Gastroesophageal sphincter (tissue), 4 donors: ENCODE measurements at regions not wholly inside any gene's neighbourhood (a gene's known extent, or its start where the extent isn't known, plus 50 kb on each side); places are given as distances from the start of the nearest gene placed in this dataset.
"Not testable (repeated sequence)": the region's sequence is repeated elsewhere in the genome, so short reads cannot be mapped to it uniquely, and the experiment has no call there.

Experiments
- ATAC-seq: fragments of 150-250 bp; one replicate; pipeline ENCODE4 v1.9.1; 2016; ENCODE audit warnings: mild to moderate bottlenecking, moderate library complexity
- H3K27ac ChIP-seq, 4 donors: fragments of 200-600 bp; sonication (generic) in 3 of 4; 1 replicate in 3 of 4; 2 replicates in 1 of 4; pipeline ENCODE4 v1.5.1; 2016 to 2019
- H3K27me3 ChIP-seq: fragments of 200-600 bp; sonication (generic); one replicate; pipeline ENCODE4 v1.5.1; 2019
- H3K36me3 ChIP-seq, 2 donors: fragments of 200-600 bp; sonication (generic); one replicate each; pipeline ENCODE4 v1.5.1; 2019; ENCODE audit warnings: control low read depth in 1 of 2
- H3K4me1 ChIP-seq, 3 donors: fragments of 200-600 bp; sonication (generic); 1 replicate in 2 of 3; 2 replicates in 1 of 3; pipeline ENCODE4 v1.5.1; 2016 to 2019; ENCODE audit warnings: control low read depth in 2 of 3
- H3K4me3 ChIP-seq, 2 donors: fragments of 200-600 bp; sonication (generic); one replicate each; pipeline ENCODE4 v1.5.1; 2019; ENCODE audit warnings: mild to moderate bottlenecking in 1 of 2, moderate library complexity in 1 of 2
- H3K9me3 ChIP-seq, 3 donors: fragments of 200-600 bp; sonication (generic); one replicate each; pipeline ENCODE4 v1.5.1; 2017 to 2019; ENCODE audit warnings: control low read depth in 2 of 3
- EP300 ChIP-seq: sonication (generic); formaldehyde crosslinking; IDR thresholded peaks from one replicate; pipeline ENCODE4 v1.6.1; 2017; ENCODE audit warnings: antibody characterized with exemption, mild to moderate bottlenecking
- POLR2A ChIP-seq, 2 donors: fragments of 450-650 bp; IDR thresholded peaks; one replicate each; pipeline ENCODE4 v1.6.1; 2017; ENCODE audit warnings: antibody characterized with exemption in 2 of 2, mild to moderate bottlenecking in 2 of 2, moderate library complexity in 1 of 2
- POLR2AphosphoS5 ChIP-seq: sonication (generic); formaldehyde crosslinking; IDR thresholded peaks from one replicate; pipeline ENCODE4 v1.6.1; 2017; ENCODE audit warnings: antibody characterized with exemption
- WGBS, 2 donors: methylation state at CpG; one replicate each; pipeline ENCODE4 v1.1.5; 2018; ENCODE audit warnings: low coverage in 1 of 2; 5-methylcytosine and 5-hydroxymethylcytosine counted together
- TF ChIP-seq, protein P1 (sequence below), 4 experiments: fragments of 200-600 bp in 2 of 4; fragments of 450-650 bp in 2 of 4; sonication (generic) in 1 of 4; IDR thresholded peaks; one replicate each; pipeline ENCODE4 v1.5.1; 2017 to 2019; ENCODE audit warnings: antibody characterized with exemption in 4 of 4, mild to moderate bottlenecking in 2 of 4, moderate library complexity in 2 of 4

DNA sequence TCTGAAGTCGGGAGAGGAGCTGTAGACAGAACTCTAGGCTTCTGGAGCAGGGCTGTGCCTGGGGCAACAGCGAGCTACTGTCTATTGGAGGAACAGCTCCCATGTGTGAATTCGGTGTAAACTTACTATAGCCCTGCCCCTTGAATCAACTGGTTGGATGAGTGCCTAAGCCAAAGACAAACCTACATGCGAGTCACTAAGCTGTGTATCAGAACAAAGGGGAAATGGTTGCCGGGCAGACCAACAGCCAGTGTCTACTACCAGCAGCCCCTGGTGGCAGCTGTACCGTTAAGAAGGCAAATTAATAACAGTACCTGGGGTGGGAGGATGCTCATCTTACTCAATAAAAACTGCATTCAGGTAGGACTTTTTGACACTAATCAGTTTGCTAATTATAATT lies 343.6 kb downstream of the ACTR3B start:
- H3K9me3 ChIP-seq = no peaks in the 10 kb centered on the region
- WGBS, 2 donors = 80 to 83% methylated on average over 1 to 6 of the region's 6 CpGs
- no peak for ATAC-seq
- peaks cover 9% of the 10 kb centered on the region for H3K27me3 ChIP-seq
- H3K27ac ChIP-seq = no peak overlapping the region
- TF ChIP-seq, protein P1, sequence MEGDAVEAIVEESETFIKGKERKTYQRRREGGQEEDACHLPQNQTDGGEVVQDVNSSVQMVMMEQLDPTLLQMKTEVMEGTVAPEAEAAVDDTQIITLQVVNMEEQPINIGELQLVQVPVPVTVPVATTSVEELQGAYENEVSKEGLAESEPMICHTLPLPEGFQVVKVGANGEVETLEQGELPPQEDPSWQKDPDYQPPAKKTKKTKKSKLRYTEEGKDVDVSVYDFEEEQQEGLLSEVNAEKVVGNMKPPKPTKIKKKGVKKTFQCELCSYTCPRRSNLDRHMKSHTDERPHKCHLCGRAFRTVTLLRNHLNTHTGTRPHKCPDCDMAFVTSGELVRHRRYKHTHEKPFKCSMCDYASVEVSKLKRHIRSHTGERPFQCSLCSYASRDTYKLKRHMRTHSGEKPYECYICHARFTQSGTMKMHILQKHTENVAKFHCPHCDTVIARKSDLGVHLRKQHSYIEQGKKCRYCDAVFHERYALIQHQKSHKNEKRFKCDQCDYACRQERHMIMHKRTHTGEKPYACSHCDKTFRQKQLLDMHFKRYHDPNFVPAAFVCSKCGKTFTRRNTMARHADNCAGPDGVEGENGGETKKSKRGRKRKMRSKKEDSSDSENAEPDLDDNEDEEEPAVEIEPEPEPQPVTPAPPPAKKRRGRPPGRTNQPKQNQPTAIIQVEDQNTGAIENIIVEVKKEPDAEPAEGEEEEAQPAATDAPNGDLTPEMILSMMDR (IDR thresholded peaks at IDR 0.05) = no peak
- no peak for TF ChIP-seq POLR2A (IDR thresholded peaks at IDR 0.05)
- TF ChIP-seq POLR2AphosphoS5 = no peak
- TF ChIP-seq EP300 = no peak
- no peak overlapping the region for H3K4me3 ChIP-seq
- H3K36me3 ChIP-seq = no peaks in the 10 kb centered on the region
- no peaks in the 10 kb centered on the region for H3K4me1 ChIP-seq

DNA sequence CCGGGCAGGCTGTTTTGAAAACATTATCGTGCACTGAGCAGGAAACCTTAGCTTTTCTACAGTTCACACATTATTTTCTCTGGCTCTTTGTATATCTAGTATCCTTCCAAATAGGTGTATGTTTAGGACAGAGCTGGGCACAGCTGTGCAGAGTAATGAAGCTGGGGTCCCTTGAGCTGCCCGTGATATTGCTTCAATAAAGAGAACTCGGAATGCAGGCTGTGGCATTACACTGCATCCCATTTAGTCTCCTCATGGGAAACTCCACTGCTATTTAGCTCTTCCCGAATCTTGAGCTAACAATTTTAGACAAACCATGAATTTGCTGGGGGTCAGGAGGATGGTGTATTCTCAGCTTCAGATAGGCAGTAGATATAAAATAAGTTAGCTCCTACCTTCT lies 348.3 kb downstream of the ACTR3B start:
- no peaks in the 10 kb centered on the region for H3K4me1 ChIP-seq
- H3K9me3 ChIP-seq = no peaks in the 10 kb centered on the region
- H3K27ac ChIP-seq = no peak overlapping the region
- no peaks in the 10 kb centered on the region for H3K36me3 ChIP-seq
- TF ChIP-seq POLR2A (IDR thresholded peaks at IDR 0.05) = no peak
- TF ChIP-seq, protein P1 (IDR thresholded peaks at IDR 0.05) = no peak
- no peak for TF ChIP-seq POLR2AphosphoS5
- no peak for TF ChIP-seq EP300
- H3K4me3 ChIP-seq = no peak overlapping the region
- WGBS, 2 donors = 64 to 67% methylated on average over 4 to 5 of the region's 5 CpGs
- no peaks in the 10 kb centered on the region for H3K27me3 ChIP-seq
- no peak for ATAC-seq

DNA sequence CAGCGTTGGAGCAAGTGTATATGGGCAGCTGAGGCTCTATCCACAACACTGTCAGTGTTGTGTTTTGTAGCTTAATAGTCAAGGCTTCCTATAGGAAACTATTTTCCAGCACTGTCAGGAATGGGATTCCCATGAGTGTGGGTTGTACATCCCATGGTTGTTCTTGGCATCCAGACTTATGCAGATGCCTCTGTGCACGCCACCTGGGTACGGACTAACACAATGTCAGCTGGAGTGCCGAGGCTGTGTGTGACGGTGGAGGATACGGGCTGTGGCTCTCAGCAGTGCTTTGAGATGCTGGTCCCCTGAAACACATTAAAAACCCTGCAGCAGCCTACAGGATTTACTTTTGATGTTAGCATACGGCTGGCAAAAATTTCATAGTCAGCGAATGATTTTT lies 350.0 kb downstream of the ACTR3B start:
- ATAC-seq = no peak
- Histone ChIP-seq H3K4me3 (no peak overlapping the region), H3K4me1 (no peaks in the 10 kb centered on the region), H3K9me3 (no peaks in the 10 kb centered on the region), H3K36me3 (no peaks in the 10 kb centered on the region), H3K27ac (no peak overlapping the region), H3K27me3 (no peaks in the 10 kb centered on the region)
- no peak for TF ChIP-seq EP300
- no peak for TF ChIP-seq POLR2AphosphoS5
- TF ChIP-seq, protein P1 (IDR thresholded peaks at IDR 0.05) = no peak
- no peak for TF ChIP-seq POLR2A (IDR thresholded peaks at IDR 0.05)
- 75% methylated on average over 5 to 7 of the region's 8 CpGs for WGBS, 2 donors

DNA sequence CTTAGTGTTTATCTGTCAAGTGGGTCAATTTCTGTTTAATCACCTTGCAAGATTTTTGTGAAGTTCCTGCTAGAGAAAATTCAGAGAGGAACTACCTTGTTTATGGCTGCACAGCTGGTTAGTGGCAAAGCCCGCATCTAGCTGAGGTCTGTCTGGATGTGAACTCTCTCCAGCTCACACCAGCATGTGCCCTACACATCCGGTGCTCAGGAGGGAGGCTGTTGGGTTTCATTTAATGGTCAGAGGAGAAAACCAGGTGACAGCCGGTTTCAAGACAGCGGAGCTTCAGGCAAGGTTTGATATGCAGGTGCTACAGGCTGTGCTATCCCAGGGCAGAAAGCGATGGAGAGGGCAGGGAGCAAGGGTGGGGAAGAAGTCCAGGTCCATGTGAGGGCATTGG lies 351.1 kb downstream of the ACTR3B start:
- H3K4me1 ChIP-seq = no peaks in the 10 kb centered on the region

DNA sequence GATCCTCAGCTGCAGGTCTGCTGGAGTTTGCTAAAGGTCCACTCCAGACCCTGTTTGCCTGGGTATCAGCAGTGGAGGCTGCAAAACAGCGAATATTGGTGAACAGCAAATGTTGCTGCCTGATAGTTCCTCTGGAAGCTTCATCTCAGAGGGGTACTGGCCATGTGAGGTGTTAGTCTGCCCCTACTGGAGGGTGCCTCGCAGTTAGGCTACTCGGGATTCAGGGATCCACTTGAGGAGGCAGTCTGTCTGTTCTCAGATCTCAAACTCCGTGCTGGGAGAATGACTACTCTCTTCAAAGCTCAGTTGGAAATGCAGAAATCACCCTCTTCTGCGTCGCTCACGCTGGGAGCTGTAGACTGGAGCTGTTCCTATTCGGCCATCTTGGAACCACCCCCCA lies 362.7 kb downstream of the ACTR3B start:
- not testable (repeated sequence) for H3K36me3 ChIP-seq, ATAC-seq, H3K4me3 ChIP-seq, H3K4me1 ChIP-seq, H3K27me3 ChIP-seq, H3K9me3 ChIP-seq, H3K27ac ChIP-seq
- 57 to 67% methylated on average over 3 to 8 of the region's 8 CpGs for WGBS, 2 donors

More for the DNA sequence above, 351.1 kb downstream of the ACTR3B start:
- H3K9me3 ChIP-seq = no peaks in the 10 kb centered on the region
- H3K36me3 ChIP-seq = no peaks in the 10 kb centered on the region
- WGBS, 2 donors = 83% methylated on average over 2 of the region's 5 CpGs; no CpG with 5 or more reads in 1 of the 2 donors
- TF ChIP-seq POLR2AphosphoS5 (no peak), EP300 (no peak), POLR2A (IDR thresholded peaks at IDR 0.05) (no peak)
- TF ChIP-seq, protein P1 (IDR thresholded peaks at IDR 0.05) = no peak
- no peak for ATAC-seq
- no peaks in the 10 kb centered on the region for H3K27me3 ChIP-seq
- no peak overlapping the region for H3K27ac ChIP-seq
- no peak overlapping the region for H3K4me3 ChIP-seq
